Endothelial cell (in vitro differentiated cells): ENCODE measurements at regions not wholly inside any gene's neighbourhood (a gene's known extent, or its start where the extent isn't known, plus 50 kb on each side); places are given as distances from the start of the nearest gene placed in this dataset.
"Not testable (repeated sequence)": the region's sequence is repeated elsewhere in the genome, so short reads cannot be mapped to it uniquely, and the experiment has no call there.

Source experiments
- DNase-seq: peaks from one replicate; pipeline ENCODE4 v3.0.0; 2021; ENCODE audit warnings: low spot score
- H3K27ac Mint-ChIP-seq: one replicate; pipeline ENCODE4 v1.8.0; 2021; ENCODE audit warnings: mixed read lengths, inconsistent platforms; ENCODE audit not compliant: unreplicated experiment
- H3K27me3 Mint-ChIP-seq: one replicate; pipeline ENCODE4 v1.8.0; 2021; ENCODE audit warnings: mild to moderate bottlenecking, moderate library complexity, mixed read lengths, inconsistent platforms; ENCODE audit not compliant: unreplicated experiment
- H3K36me3 Mint-ChIP-seq: one replicate; pipeline ENCODE4 v1.8.0; 2021; ENCODE audit warnings: mild to moderate bottlenecking, low read depth, mixed read lengths, inconsistent platforms; ENCODE audit not compliant: unreplicated experiment
- H3K4me1 Mint-ChIP-seq: one replicate; pipeline ENCODE4 v1.8.0; 2021; ENCODE audit warnings: mild to moderate bottlenecking, mixed read lengths, inconsistent platforms; ENCODE audit not compliant: unreplicated experiment
- H3K4me3 Mint-ChIP-seq: one replicate; pipeline ENCODE4 v1.8.0; 2021; ENCODE audit warnings: mild to moderate bottlenecking, mixed read lengths, inconsistent platforms; ENCODE audit not compliant: unreplicated experiment
- H3K9me3 Mint-ChIP-seq: one replicate; pipeline ENCODE4 v1.8.0; 2021; ENCODE audit warnings: mixed read lengths, inconsistent platforms; ENCODE audit not compliant: unreplicated experiment
- TF ChIP-seq, protein P1 (sequence below): fragments of 200-600 bp; sonication (generic); IDR thresholded peaks from one replicate; pipeline ENCODE4 v1.5.0; 2021; ENCODE audit warnings: antibody characterized with exemption; ENCODE audit not compliant: unreplicated experiment

DNA sequence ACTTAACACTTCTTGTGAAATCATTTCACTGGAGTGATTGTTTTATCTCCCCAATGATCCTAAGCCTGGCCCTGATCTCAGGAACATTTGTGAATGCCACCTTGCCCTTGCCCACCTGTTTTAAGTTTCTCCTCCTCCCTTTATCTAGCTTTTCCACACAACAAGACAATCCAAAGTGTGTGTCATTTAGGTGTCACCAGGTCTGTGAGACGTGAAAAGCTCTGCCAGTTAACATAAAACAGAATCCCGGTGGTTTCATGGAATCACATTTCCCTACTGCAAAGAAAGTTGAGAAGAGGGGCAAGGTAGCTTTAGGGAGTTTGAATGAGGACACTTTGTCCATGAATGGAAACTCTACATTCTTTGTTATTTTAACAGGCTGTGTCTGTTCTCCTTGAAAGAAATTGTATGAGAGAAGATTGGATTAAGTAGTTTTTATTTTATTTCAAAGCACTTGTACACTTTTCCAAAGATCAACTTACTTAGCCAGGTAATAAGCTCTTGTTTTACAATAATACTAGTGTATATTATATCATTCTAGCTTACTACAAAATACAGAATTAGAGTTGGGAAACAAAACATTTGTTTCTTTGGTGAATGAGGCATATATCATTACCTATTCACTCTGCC lies 239.0 kb downstream of the ISL1 start:
- TF ChIP-seq, protein P1, sequence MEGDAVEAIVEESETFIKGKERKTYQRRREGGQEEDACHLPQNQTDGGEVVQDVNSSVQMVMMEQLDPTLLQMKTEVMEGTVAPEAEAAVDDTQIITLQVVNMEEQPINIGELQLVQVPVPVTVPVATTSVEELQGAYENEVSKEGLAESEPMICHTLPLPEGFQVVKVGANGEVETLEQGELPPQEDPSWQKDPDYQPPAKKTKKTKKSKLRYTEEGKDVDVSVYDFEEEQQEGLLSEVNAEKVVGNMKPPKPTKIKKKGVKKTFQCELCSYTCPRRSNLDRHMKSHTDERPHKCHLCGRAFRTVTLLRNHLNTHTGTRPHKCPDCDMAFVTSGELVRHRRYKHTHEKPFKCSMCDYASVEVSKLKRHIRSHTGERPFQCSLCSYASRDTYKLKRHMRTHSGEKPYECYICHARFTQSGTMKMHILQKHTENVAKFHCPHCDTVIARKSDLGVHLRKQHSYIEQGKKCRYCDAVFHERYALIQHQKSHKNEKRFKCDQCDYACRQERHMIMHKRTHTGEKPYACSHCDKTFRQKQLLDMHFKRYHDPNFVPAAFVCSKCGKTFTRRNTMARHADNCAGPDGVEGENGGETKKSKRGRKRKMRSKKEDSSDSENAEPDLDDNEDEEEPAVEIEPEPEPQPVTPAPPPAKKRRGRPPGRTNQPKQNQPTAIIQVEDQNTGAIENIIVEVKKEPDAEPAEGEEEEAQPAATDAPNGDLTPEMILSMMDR, result no peak
- Mint-ChIP-seq H3K27ac (no peak overlapping the region), H3K4me3 (no peak overlapping the region), H3K36me3 (no peaks in the 10 kb centered on the region), H3K9me3 (no peaks in the 10 kb centered on the region), H3K27me3 (no peaks in the 10 kb centered on the region), H3K4me1 (no peaks in the 10 kb centered on the region)
- DNase-seq, result no peak

DNA sequence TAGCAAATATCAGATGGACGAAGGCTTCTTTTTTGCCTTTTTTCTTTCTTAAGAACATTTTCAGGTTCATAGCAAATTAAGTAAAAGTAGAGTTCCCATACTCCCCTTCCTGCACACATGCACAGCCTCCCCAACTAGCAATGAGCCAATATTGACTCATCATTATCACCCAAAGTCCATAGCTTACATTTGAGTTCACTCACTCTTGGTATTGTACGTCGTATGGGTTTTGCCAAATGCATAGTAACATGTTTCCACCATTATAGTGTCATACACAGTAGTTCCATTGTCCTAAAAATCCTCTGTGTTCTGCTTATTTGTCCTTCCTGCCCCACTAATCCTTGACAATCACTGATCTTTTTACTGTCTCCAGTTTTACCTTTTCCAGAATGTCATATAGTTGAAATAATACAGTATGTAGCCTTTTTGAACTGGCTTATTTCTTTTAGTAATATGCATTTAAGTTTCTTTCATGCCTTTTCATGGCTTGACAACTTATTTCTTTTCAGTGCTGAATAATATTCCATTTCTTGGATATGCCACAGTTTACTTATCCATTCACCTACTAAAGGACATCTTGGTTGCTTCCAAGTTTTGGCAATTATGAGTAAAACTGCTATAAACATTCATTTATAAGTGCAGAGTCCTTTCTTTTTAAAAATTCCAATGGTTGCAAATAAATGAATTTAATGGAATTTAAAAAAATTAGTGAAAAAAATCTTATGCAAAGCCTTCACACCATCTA lies 242.1 kb downstream of the ISL1 start:
- Mint-ChIP-seq H3K4me3 (no peak overlapping the region), H3K9me3 (no peaks in the 10 kb centered on the region), H3K36me3 (no peaks in the 10 kb centered on the region), H3K4me1 (no peaks in the 10 kb centered on the region), H3K27ac (no peak overlapping the region), H3K27me3 (no peaks in the 10 kb centered on the region)
- TF ChIP-seq, protein P1, result no peak
- DNase-seq, result no peak

- H3K9me3 Mint-ChIP-seq, result no peaks in the 10 kb centered on the region
- H3K36me3 Mint-ChIP-seq, result no peaks in the 10 kb centered on the region
- no peak overlapping the region for H3K27ac Mint-ChIP-seq
- H3K4me3 Mint-ChIP-seq, result no peak overlapping the region
- H3K27me3 Mint-ChIP-seq, result no peaks in the 10 kb centered on the region
- no peaks in the 10 kb centered on the region for H3K4me1 Mint-ChIP-seq
- TF ChIP-seq, protein P1, result no peak
- DNase-seq, result no peak
These were observed 248.8 kb downstream of the ISL1 start for GRCh38 chr5:51632027-51632426.

DNA sequence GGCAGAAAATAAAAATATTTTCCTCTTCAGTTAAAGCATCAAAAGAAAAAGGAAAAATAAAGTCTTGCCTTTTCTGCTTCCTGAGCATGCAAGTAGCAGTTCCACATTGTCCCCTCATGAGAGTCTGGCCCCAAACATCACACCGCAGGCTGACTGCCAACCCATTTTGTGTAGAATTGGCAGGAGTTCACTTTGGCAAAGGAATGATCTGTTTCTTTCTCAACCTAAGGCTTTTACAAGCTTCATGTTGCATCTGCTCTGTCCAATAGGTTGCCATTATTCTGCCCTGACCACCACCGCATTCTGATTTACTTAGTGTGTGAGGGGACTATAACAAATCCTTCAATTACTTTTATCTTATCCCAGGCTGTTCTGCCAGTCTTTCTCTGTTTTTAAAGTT lies 249.5 kb downstream of the ISL1 start:
- DNase-seq, result no peak
- H3K27ac Mint-ChIP-seq, result no peak overlapping the region
- H3K36me3 Mint-ChIP-seq, result no peaks in the 10 kb centered on the region
- no peaks in the 10 kb centered on the region for H3K27me3 Mint-ChIP-seq
- TF ChIP-seq, protein P1, result no peak
- no peak overlapping the region for H3K4me3 Mint-ChIP-seq
- H3K9me3 Mint-ChIP-seq, result no peaks in the 10 kb centered on the region
- H3K4me1 Mint-ChIP-seq, result no peaks in the 10 kb centered on the region

GRCh38 chr5:51636973-51637372 lies 253.7 kb downstream of the ISL1 start:
- not testable (repeated sequence) for DNase-seq, H3K9me3 Mint-ChIP-seq, H3K4me3 Mint-ChIP-seq, H3K27ac Mint-ChIP-seq, H3K27me3 Mint-ChIP-seq, H3K36me3 Mint-ChIP-seq, H3K4me1 Mint-ChIP-seq
